Liver (tissue), 8 donors: ENCODE measurements at regions not wholly inside any gene's neighbourhood (a gene's known extent, or its start where the extent isn't known, plus 50 kb on each side); places are given as distances from the start of the nearest gene placed in this dataset.

Source experiments
- DNase-seq: peaks from one replicate; pipeline ENCODE4 v3.0.0-alpha.2; 2017; ENCODE audit warnings: low spot score
- H3K27ac ChIP-seq, 2 donors: one replicate each; pipeline ENCODE4 v1.7.0; 2013; ENCODE audit warnings: inconsistent platforms in 2 of 2, low read length in 2 of 2, control low read depth in 1 of 2, low read depth in 1 of 2, mild to moderate bottlenecking in 1 of 2
- H3K27me3 ChIP-seq, 4 donors: one replicate each; pipeline versions ENCODE4 v1.6.1 to v1.7.0; 2013; ENCODE audit warnings: low read length in 3 of 4, inconsistent platforms in 1 of 4, mild to moderate bottlenecking in 1 of 4, moderate library complexity in 1 of 4; ENCODE audit not compliant: control insufficient read depth in 4 of 4, insufficient read depth in 4 of 4
- H3K36me3 ChIP-seq, 4 donors: one replicate each; pipeline versions ENCODE4 v1.6.1 to v1.7.0; 2013; ENCODE audit warnings: low read length in 3 of 4, mild to moderate bottlenecking in 3 of 4, low read depth in 1 of 4, moderate library complexity in 1 of 4; ENCODE audit not compliant: control insufficient read depth in 4 of 4, insufficient read depth in 3 of 4
- H3K4me1 ChIP-seq, 4 donors: one replicate each; pipeline versions ENCODE4 v1.6.1 to v1.7.0; 2013; ENCODE audit warnings: low read length in 3 of 4, mild to moderate bottlenecking in 3 of 4, moderate library complexity in 1 of 4; ENCODE audit not compliant: control insufficient read depth in 4 of 4, insufficient read depth in 4 of 4
- H3K4me3 ChIP-seq, 3 donors: one replicate each; pipeline versions ENCODE4 v1.6.1 to v1.7.0; 2013; ENCODE audit warnings: low read length in 3 of 3, control low read depth in 1 of 3, low read depth in 1 of 3, mild to moderate bottlenecking in 1 of 3
- H3K9ac ChIP-seq, 2 donors: one replicate each; pipeline ENCODE4 v1.7.0; 2013; ENCODE audit warnings: low read length in 2 of 2, mild to moderate bottlenecking in 2 of 2, moderate library complexity in 2 of 2, control low read depth in 1 of 2, low read depth in 1 of 2
- H3K9me3 ChIP-seq, 4 donors: one replicate each; pipeline versions ENCODE4 v1.6.1 to v1.7.0; 2013; ENCODE audit warnings: low read length in 3 of 4; ENCODE audit not compliant: control insufficient read depth in 4 of 4
- ATF3 ChIP-seq: IDR thresholded peaks from 2 replicates; pipeline ENCODE4 v1.6.1; 2016; ENCODE audit warnings: antibody characterized with exemption
- CTCF ChIP-seq: fragments of 150-350 bp; IDR thresholded peaks from 2 replicates; pipeline ENCODE4 v1.5.1; 2017; ENCODE audit warnings: improper control_type of control experiment, low read depth, low read length; ENCODE audit not compliant: missing input control
- EGR1 ChIP-seq, 2 donors: IDR thresholded peaks; 2 replicates each; pipeline ENCODE4 v1.6.1; 2016 to 2018; ENCODE audit warnings: antibody characterized with exemption in 2 of 2, low read depth in 2 of 2
- FOXA1 ChIP-seq: IDR thresholded peaks from 2 replicates; pipeline ENCODE4 v1.6.1; 2016; ENCODE audit warnings: antibody characterized with exemption
- FOXA2 ChIP-seq: IDR thresholded peaks from 2 replicates; pipeline ENCODE4 v1.6.1; 2016; ENCODE audit warnings: antibody characterized with exemption
- GABPA ChIP-seq, 2 donors: IDR thresholded peaks in 1 of 2; conservative IDR thresholded peaks in 1 of 2; 2 replicates each; pipeline ENCODE4 v1.6.1; 2016; ENCODE audit warnings: antibody characterized with exemption in 2 of 2, mild to moderate bottlenecking in 1 of 2, moderate library complexity in 1 of 2
- HNF4A ChIP-seq, 2 donors: conservative IDR thresholded peaks; 2 replicates each; pipeline ENCODE4 v1.6.1; 2016; ENCODE audit warnings: antibody characterized with exemption in 2 of 2, mild to moderate bottlenecking in 2 of 2
- JUND ChIP-seq, 2 donors: IDR thresholded peaks; 2 replicates each; pipeline ENCODE4 v1.6.1; 2016; ENCODE audit warnings: antibody characterized with exemption in 2 of 2
- MAX ChIP-seq: IDR thresholded peaks from 2 replicates; pipeline ENCODE4 v1.6.1; 2016; ENCODE audit warnings: antibody characterized with exemption
- NR2F2 ChIP-seq: IDR thresholded peaks from 2 replicates; pipeline ENCODE4 v1.6.1; 2016; ENCODE audit warnings: antibody characterized with exemption
- RXRA ChIP-seq, 2 donors: IDR thresholded peaks; 2 replicates each; pipeline ENCODE4 v1.6.1; 2017 to 2018; ENCODE audit warnings: antibody characterized with exemption in 2 of 2, mild to moderate bottlenecking in 1 of 2
- SP1 ChIP-seq: IDR thresholded peaks from 2 replicates; pipeline ENCODE4 v1.6.1; 2018; ENCODE audit warnings: antibody characterized with exemption, mild to moderate bottlenecking
- TAF1 ChIP-seq: conservative IDR thresholded peaks from 2 replicates; pipeline ENCODE4 v1.6.1; 2016; ENCODE audit warnings: antibody characterized with exemption, mild to moderate bottlenecking
- YY1 ChIP-seq: IDR thresholded peaks from 2 replicates; pipeline ENCODE4 v1.6.1; 2016; ENCODE audit warnings: antibody characterized with exemption, mild to moderate bottlenecking
- ZBTB33 ChIP-seq: IDR thresholded peaks from 2 replicates; pipeline ENCODE4 v1.6.1; 2016; ENCODE audit warnings: antibody characterized with exemption
- WGBS: extraction: QIAGEN DNeasy Blood & Tissue Kit; methylation state at CpG from one replicate; pipeline ENCODE4 v1.1.7; 2013; 5-methylcytosine and 5-hydroxymethylcytosine counted together
- donor health status: healthy.
- donor health status: healthy.
- donor health status: healthy.
- donor health status: healthy.
- donor health status: healthy.

- 92% methylated on average over 4 of the region's 4 CpGs for WGBS
- no peak for TF ChIP-seq ZBTB33
- no peak for TF ChIP-seq NR2F2
- no peak for TF ChIP-seq YY1
- TF ChIP-seq CTCF = no peak
- TF ChIP-seq TAF1 = no peak
- TF ChIP-seq GABPA (IDR thresholded peaks at IDR 0.05 in 1 of 2, conservative IDR thresholded peaks at IDR 0.05 in 1 of 2) = no peak
- no peak for TF ChIP-seq JUND (IDR thresholded peaks at IDR 0.05)
- no peak for TF ChIP-seq MAX
- H3K27ac ChIP-seq = no peak overlapping the region
- no peaks in the 10 kb centered on the region for H3K4me1 ChIP-seq
- H3K9ac ChIP-seq = no peak overlapping the region
- no peak overlapping the region for H3K4me3 ChIP-seq
- no peaks in the 10 kb centered on the region for H3K36me3 ChIP-seq
- DNase-seq = no peak
- H3K9me3 ChIP-seq = peaks cover 0 to 2% (median 0%) of the 10 kb centered on the region in 4 donors
- H3K27me3 ChIP-seq = no peaks in the 10 kb centered on the region
Observed at GRCh38 chr2:65724752-65725151, 292.4 kb upstream of the SPRED2 start.

- no peaks in the 10 kb centered on the region for H3K36me3 ChIP-seq
- no peak overlapping the region for H3K9ac ChIP-seq
- H3K4me3 ChIP-seq = no peak overlapping the region
- TF ChIP-seq CTCF (no peak), NR2F2 (no peak), HNF4A (conservative IDR thresholded peaks at IDR 0.05) (no peak), ATF3 (no peak), EGR1 (IDR thresholded peaks at IDR 0.05; ENCODE audit: low read depth in 2 of 2) (no peak), JUND (IDR thresholded peaks at IDR 0.05) (no peak), FOXA1 (no peak), RXRA (IDR thresholded peaks at IDR 0.05) (no peak), SP1 (no peak), FOXA2 (no peak), ZBTB33 (no peak)
- peaks cover 0 to 2% (median 0%) of the 10 kb centered on the region in 4 donors for H3K9me3 ChIP-seq
- WGBS = 35% methylated on average over 2 of the region's 2 CpGs
- DNase-seq = no peak
- no peak overlapping the region for H3K27ac ChIP-seq
- H3K27me3 ChIP-seq = no peaks in the 10 kb centered on the region
- H3K4me1 ChIP-seq = no peaks in the 10 kb centered on the region
Observed at GRCh38 chr2:65724336-65724735, 291.9 kb upstream of the SPRED2 start.
